HPDE6-E6E7 (cell line): ENCODE measurements at regions not wholly inside any gene's neighbourhood (a gene's known extent, or its start where the extent isn't known, plus 50 kb on each side); places are given as distances from the start of the nearest gene placed in this dataset.
"Not testable (repeated sequence)": the region's sequence is repeated elsewhere in the genome, so short reads cannot be mapped to it uniquely, and the experiment has no call there.

Source experiments
- DNase-seq: peaks from one replicate; pipeline ENCODE4 v3.0.0; 2011; ENCODE audit warnings: missing footprints; ENCODE audit errors: extremely low spot score

GRCh38 chr16:35102780-35103403 lies 1643.5 kb downstream of the TP53TG3F start:
- DNase-seq, result no peak

- DNase-seq, result not testable (repeated sequence)
These were observed 1652.4 kb downstream of the TP53TG3F start for GRCh38 chr16:35111772-35112171.

- no peak for DNase-seq
These were observed 1672.0 kb downstream of the TP53TG3F start for GRCh38 chr16:35131429-35131828.

- peak; percentile 78 for DNase-seq
These were observed 1675.1 kb downstream of the TP53TG3F start for GRCh38 chr16:35134471-35134870.

GRCh38 chr16:35140293-35140986 lies 1681.0 kb downstream of the TP53TG3F start:
- DNase-seq, result no peak

GRCh38 chr16:35141303-35141702 lies 1681.9 kb downstream of the TP53TG3F start:
- DNase-seq, result no peak

GRCh38 chr16:35142147-35142808 lies 1682.9 kb downstream of the TP53TG3F start:
- no peak for DNase-seq

- no peak for DNase-seq
These were observed 1683.4 kb downstream of the TP53TG3F start for GRCh38 chr16:35142809-35143192.

- no peak for DNase-seq
These were observed 1685.0 kb downstream of the TP53TG3F start for GRCh38 chr16:35144212-35144932.

GRCh38 chr16:35146031-35146710 lies 1686.8 kb downstream of the TP53TG3F start:
- DNase-seq, result no peak

GRCh38 chr16:35146723-35147458 lies 1687.5 kb downstream of the TP53TG3F start:
- DNase-seq, result no peak

- DNase-seq, result no peak
These were observed 1688.4 kb downstream of the TP53TG3F start for GRCh38 chr16:35147556-35148504.

- DNase-seq, result no peak
These were observed 1689.3 kb downstream of the TP53TG3F start for GRCh38 chr16:35148748-35149147.

- no peak for DNase-seq
These were observed 1690.1 kb downstream of the TP53TG3F start for GRCh38 chr16:35149550-35149949.

- DNase-seq, result no peak
These were observed 1691.4 kb downstream of the TP53TG3F start for GRCh38 chr16:35150805-35151312.

- no peak for DNase-seq
These were observed 1692.7 kb downstream of the TP53TG3F start for GRCh38 chr16:35152067-35152627.

GRCh38 chr16:35154627-35155026 lies 1695.2 kb downstream of the TP53TG3F start:
- DNase-seq, result no peak

GRCh38 chr16:35157549-35157948 lies 1698.1 kb downstream of the TP53TG3F start:
- not testable (repeated sequence) for DNase-seq

- not testable (repeated sequence) for DNase-seq
These were observed 1709.9 kb downstream of the TP53TG3F start for GRCh38 chr16:35169324-35169723.
